Endothelial cell of umbilical vein (primary cell): ENCODE measurements at regions not wholly inside any gene's neighbourhood (a gene's known extent, or its start where the extent isn't known, plus 50 kb on each side); places are given as distances from the start of the nearest gene placed in this dataset.

Experiments
- EZH2 ChIP-seq: IDR thresholded peaks from 2 replicates; pipeline ENCODE4 v1.6.1; 2012; ENCODE audit warnings: borderline replicate concordance, low read depth, mild to moderate bottlenecking, moderate library complexity, low read length, inconsistent platforms; ENCODE audit not compliant: severe bottlenecking
- MYC ChIP-seq: IDR thresholded peaks from one replicate; pipeline ENCODE4 v1.6.1; 2011; ENCODE audit warnings: mild to moderate bottlenecking, low read depth, low read length
- POLR2A ChIP-seq: IDR thresholded peaks from 2 replicates; pipeline ENCODE4 v1.6.1; 2012; ENCODE audit warnings: low read depth, mild to moderate bottlenecking, control low read depth, low read length
- TF ChIP-seq, protein P1 (sequence below), 2 donors: IDR thresholded peaks; 1 replicate in 1 of 2; 2 replicates in 1 of 2; pipeline ENCODE4 v1.5.1; 2011; ENCODE audit warnings: low read length in 2 of 2, mild to moderate bottlenecking in 2 of 2, moderate library complexity in 2 of 2, control low read depth in 1 of 2, inconsistent platforms in 1 of 2, low read depth in 1 of 2; ENCODE audit not compliant: insufficient read depth in 1 of 2; ENCODE audit errors: extremely low read depth in 1 of 2

DNA sequence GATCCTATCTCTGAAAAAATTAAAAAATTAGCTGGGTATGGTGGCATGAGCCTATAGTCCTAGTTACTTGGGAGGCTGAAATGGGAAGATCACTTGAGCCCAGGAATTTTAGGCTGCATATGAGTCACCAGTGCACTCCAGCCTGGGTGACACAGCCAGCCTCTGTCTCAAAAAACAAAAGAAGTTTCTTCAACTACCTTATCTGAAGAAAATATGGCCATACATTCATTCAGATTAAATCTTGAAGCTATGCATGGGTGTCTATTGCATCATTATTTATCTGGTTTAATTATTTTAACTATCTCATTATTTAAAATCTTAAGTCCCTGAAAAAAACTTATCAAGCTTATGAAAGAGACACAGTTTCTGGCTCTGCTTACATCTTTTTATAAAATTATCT is 204.1 kb downstream of the SIM1 start:
- TF ChIP-seq, protein P1, sequence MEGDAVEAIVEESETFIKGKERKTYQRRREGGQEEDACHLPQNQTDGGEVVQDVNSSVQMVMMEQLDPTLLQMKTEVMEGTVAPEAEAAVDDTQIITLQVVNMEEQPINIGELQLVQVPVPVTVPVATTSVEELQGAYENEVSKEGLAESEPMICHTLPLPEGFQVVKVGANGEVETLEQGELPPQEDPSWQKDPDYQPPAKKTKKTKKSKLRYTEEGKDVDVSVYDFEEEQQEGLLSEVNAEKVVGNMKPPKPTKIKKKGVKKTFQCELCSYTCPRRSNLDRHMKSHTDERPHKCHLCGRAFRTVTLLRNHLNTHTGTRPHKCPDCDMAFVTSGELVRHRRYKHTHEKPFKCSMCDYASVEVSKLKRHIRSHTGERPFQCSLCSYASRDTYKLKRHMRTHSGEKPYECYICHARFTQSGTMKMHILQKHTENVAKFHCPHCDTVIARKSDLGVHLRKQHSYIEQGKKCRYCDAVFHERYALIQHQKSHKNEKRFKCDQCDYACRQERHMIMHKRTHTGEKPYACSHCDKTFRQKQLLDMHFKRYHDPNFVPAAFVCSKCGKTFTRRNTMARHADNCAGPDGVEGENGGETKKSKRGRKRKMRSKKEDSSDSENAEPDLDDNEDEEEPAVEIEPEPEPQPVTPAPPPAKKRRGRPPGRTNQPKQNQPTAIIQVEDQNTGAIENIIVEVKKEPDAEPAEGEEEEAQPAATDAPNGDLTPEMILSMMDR (IDR thresholded peaks at IDR 0.05; ENCODE audit: extremely low read depth in 1 of 2, insufficient read depth in 1 of 2, low read depth in 1 of 2, low read length in 2 of 2), result no peak
- no peak for TF ChIP-seq POLR2A
- no peak for TF ChIP-seq EZH2
- no peak for TF ChIP-seq MYC
